NB4 (cell line): ENCODE measurements at regions not wholly inside any gene's neighbourhood (a gene's known extent, or its start where the extent isn't known, plus 50 kb on each side); places are given as distances from the start of the nearest gene placed in this dataset.

Source experiments
- DNase-seq: peaks from one replicate; pipeline ENCODE4 v3.0.0; 2010; ENCODE audit warnings: low read depth
- H3K4me3 ChIP-seq: one replicate; pipeline ENCODE4 v1.5.1; 2011; ENCODE audit warnings: mild to moderate bottlenecking, low read depth, low read length, moderate library complexity
- MYC ChIP-seq: IDR thresholded peaks from 2 replicates; pipeline ENCODE4 v1.6.1; 2011; ENCODE audit warnings: low read depth, low read length
- POLR2A ChIP-seq: IDR thresholded peaks from 2 replicates; pipeline ENCODE4 v1.6.1; 2011; ENCODE audit warnings: mild to moderate bottlenecking; ENCODE audit not compliant: insufficient read length; ENCODE audit errors: extremely low read depth
- TF ChIP-seq, protein P1 (sequence below): IDR thresholded peaks from 2 replicates; pipeline ENCODE4 v1.6.1; 2011; ENCODE audit warnings: low read depth, low read length
- TF ChIP-seq, protein P2 (sequence below): IDR thresholded peaks from one replicate; pipeline ENCODE4 v1.5.1; 2012; ENCODE audit warnings: low read depth, low read length

DNA sequence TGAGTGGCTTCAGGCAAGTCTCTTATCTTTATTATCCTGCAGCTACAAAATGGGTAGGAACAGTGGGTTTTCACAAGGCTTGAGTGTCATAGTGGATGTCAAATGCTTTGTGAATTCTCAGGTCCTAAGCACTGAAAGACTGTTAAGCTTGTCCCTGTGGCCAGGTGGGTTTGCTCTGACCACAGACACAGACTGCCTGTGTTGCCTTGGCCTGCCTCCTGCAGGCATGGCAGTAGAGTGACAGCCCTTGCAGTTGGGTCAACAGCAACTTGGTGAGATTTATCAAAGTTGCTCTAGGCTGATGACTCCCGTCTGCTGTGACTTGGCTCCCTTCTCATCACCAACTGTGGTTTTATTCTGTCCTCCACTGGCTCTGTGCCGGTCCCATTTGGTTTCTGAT is 520.0 kb upstream of the CCDC196 start:
- H3K4me3 ChIP-seq = no peak overlapping the region
- no peak for DNase-seq
- TF ChIP-seq MYC = no peak
- TF ChIP-seq POLR2A = no peak
- TF ChIP-seq, protein P1, sequence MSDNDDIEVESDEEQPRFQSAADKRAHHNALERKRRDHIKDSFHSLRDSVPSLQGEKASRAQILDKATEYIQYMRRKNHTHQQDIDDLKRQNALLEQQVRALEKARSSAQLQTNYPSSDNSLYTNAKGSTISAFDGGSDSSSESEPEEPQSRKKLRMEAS = no peak
- TF ChIP-seq, protein P2, sequence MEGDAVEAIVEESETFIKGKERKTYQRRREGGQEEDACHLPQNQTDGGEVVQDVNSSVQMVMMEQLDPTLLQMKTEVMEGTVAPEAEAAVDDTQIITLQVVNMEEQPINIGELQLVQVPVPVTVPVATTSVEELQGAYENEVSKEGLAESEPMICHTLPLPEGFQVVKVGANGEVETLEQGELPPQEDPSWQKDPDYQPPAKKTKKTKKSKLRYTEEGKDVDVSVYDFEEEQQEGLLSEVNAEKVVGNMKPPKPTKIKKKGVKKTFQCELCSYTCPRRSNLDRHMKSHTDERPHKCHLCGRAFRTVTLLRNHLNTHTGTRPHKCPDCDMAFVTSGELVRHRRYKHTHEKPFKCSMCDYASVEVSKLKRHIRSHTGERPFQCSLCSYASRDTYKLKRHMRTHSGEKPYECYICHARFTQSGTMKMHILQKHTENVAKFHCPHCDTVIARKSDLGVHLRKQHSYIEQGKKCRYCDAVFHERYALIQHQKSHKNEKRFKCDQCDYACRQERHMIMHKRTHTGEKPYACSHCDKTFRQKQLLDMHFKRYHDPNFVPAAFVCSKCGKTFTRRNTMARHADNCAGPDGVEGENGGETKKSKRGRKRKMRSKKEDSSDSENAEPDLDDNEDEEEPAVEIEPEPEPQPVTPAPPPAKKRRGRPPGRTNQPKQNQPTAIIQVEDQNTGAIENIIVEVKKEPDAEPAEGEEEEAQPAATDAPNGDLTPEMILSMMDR = no peak

DNA sequence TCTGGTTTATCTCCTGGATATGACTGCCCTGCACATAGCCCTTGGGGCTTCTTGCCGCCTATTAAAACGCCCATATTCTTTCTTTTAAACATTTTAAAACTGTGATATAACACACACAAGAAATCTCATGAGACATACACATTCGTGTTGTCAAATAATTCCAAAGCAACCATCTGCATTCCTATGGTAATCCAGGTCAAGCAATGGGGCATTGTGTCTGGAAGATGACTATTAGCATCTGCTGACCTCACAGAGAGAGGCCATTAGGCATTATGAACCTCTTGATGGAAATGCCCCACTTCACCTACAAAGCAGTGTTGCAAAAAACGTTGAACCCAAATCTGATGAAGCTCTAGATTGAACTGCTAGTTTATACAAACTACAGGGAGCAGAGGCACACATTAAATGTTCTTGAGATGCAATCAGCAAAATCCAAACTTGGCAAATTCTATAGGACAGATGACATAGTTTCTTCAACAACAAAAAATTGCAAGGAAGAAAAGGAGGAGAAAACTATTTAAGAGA is 513.8 kb upstream of the CCDC196 start:
- TF ChIP-seq MYC = no peak
- TF ChIP-seq, protein P2 = no peak
- TF ChIP-seq, protein P1 = no peak
- TF ChIP-seq POLR2A = no peak
- H3K4me3 ChIP-seq = no peak overlapping the region
- no peak for DNase-seq

DNA sequence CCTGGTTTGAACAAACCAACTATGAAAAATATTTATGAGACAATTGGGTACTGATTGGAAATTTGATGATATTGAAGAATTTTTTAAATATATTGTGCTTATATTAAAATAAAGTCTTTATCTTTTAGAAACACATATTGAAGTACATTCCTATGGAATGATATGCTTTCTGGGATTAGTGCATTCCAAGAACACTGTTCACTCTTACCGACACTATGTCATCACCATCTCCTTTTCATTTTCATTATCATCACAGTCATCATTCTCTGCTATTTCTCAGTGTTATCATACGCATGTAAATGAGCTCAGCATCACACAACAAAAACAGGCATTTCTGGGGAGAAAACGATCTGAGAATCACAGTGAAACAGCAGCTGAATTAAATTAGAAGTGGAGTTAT is 513.3 kb upstream of the CCDC196 start:
- DNase-seq = no peak

DNA sequence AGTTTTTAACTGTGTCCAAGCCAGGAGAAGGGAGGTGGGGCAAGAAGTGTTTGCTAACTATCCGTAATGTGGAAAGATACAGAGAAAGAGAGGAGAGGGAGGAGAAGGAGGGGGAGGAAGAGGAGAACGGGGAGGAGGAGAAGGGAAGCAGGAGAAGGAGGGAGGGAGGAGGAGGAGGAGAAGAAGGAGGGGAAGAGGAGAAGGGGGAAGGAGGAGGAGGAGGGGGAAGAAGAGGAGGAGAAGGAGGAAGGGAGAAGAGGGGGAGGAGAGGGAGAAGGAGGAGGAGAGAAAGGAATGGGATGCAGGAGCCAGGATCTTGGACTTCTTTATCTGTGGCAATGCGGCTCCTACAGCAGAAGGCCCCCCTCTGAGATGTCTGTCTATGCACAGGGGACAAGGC is 510.3 kb upstream of the CCDC196 start:
- H3K4me3 ChIP-seq = no peak overlapping the region
- DNase-seq = no peak
- TF ChIP-seq POLR2A = no peak

More for the DNA sequence above, 513.3 kb upstream of the CCDC196 start:
- TF ChIP-seq, protein P2 = no peak
- no peak overlapping the region for H3K4me3 ChIP-seq

DNA sequence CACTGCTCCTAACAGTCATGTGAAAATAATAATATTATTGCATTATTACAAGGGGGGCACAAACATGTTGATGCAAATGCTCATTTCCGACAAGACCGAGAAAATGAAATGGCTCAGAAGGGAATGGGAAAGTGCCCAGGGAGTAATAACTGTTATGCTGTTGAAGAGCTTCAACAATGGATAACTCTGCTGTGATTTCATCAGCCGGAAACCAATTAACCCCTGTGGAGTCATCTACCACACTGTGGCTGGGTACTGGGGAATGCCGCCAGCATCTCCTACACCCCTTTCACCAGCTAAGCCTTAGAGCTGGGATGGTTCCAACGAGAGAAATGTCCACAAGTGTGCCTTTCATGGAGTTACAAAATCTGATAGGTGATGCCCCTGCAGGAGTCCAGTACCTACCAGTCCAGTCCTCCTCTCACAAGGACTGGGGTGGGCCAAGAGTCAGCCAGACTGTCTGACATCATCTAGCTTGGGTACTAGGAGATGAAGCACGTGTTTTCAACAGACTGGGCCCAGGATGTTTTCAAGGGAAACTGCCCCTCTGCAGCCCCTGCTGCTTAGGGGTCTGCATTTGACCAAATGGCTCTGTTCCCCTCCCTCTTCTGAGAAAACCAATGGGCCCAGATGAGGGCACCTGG is 509.3 kb upstream of the CCDC196 start:
- H3K4me3 ChIP-seq = no peak overlapping the region
- TF ChIP-seq, protein P1 = no peak
- TF ChIP-seq, protein P2 = no peak
- TF ChIP-seq POLR2A (no peak), MYC (no peak)
- DNase-seq = no peak

DNA sequence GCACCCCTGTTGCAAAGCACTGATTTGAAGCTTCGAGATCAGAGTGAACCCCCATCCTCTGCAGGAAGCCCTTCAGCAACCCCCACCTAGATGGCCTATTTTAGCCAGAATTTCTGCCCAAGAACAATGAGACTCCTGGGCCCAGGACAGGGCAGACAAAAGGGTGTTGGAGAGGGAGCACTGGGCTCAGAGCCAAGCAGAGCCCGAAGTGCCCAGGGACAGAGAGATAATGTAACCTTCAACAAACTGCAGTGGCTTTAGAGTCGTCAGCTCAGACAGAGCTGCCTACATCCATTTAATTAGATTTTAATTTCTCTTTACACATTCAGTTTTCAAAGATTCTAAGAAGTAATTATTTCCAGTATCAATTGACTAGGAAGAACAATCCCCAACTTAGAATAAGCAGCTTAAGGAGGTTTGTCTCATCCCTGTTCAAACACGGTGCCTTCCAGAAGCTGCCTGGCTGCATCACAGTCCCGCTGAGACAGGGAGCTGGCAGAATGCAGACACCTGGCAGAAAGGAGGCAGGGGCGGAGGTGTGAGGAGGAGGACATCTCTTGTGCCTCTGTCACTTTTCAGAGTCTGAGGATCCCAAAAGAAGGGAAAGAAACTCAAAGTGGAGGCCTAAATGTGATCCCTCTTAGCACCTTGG is 504.9 kb upstream of the CCDC196 start:
- no peak for TF ChIP-seq POLR2A
- TF ChIP-seq, protein P2 = no peak
- TF ChIP-seq MYC = no peak
- TF ChIP-seq, protein P1 = no peak
- no peak overlapping the region for H3K4me3 ChIP-seq
- no peak for DNase-seq
